Umbilical cord (tissue), 1 donor: ENCODE measurements at regions not wholly inside any gene's neighbourhood (a gene's known extent, or its start where the extent isn't known, plus 50 kb on each side); places are given as distances from the start of the nearest gene placed in this dataset.
A peak's percentile ranks its signal among the peaks of the same experiment; 100 is the strongest.

ENCODE experiments used
- DNase-seq: peaks from one replicate; pipeline ENCODE4 v3.0.0-alpha.2; 2015; ENCODE audit warnings: low spot score

DNA sequence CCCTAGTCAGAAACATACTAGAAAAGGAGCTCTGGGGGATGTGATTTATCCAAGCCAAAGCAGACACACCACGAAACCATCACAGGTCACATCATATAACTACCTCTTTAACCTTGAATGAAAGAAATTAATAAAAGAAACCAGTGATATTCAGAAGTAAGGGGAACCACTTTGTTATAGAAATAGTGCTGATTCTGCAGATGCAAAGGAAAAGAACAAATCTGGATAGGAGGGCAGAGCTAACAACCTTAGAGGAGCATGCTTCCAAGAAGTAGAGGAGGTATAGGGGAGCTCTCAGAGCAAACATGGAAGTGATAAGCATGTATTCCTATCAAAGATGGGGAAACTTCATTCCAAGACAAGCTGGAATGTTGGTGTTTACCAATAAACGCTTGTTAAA lies 117.0 kb upstream of the MDM1 start:
- no peak for DNase-seq

DNA sequence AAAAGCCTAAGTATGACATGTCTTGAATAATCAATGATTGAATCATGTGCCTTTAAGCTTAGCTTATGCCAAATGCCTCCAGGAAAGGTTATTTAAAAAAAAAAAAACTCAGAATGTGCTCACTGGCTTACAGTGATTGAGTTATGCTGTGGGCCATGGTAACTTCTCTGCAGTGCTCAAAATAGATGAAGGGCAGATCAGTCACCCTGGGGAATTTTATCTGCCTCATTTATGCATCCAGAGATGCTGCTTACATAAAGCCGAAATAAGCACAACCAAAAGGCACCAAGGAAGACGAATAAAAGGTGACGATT lies 118.7 kb upstream of the MDM1 start:
- DNase-seq, result no peak

DNA sequence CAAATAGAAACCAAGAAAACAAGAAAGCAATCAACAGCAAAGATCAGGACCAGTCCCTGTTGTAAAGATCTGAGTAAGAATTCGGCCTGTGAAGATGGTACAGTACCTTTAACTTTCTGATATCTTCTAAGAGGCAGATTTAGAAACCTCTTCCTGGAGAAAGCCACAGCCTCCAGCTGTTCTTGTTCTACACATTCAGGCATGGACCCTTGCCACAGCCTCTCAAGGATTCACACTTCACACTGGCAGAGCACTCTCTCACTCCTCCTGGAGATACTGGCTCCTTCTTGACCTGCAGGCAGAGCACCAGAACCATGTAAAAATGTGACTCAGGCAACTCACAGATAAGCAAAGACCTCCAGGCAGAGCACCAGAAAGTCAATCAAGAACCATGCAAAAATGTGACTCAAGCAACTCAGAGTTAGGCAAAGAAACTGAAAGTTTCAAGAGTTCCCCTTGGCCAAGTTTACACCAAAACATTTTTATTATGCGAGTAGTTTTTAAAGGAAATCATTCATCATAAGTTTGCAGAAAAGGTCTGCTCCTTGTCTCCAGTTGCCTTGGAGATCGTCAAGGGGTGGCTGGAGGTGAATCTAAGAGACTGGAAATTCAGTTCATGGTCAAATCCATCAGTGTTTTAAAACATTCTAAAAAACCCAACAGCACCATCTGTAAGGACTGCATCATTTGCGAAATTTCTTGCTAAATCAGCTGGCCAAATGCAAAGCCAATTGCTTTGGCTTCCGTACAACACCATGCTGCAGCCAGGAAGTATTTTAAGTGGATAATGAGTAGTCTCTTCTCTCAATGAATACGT lies 119.3 kb upstream of the MDM1 start:
- DNase-seq, result peak; percentile 82

DNA sequence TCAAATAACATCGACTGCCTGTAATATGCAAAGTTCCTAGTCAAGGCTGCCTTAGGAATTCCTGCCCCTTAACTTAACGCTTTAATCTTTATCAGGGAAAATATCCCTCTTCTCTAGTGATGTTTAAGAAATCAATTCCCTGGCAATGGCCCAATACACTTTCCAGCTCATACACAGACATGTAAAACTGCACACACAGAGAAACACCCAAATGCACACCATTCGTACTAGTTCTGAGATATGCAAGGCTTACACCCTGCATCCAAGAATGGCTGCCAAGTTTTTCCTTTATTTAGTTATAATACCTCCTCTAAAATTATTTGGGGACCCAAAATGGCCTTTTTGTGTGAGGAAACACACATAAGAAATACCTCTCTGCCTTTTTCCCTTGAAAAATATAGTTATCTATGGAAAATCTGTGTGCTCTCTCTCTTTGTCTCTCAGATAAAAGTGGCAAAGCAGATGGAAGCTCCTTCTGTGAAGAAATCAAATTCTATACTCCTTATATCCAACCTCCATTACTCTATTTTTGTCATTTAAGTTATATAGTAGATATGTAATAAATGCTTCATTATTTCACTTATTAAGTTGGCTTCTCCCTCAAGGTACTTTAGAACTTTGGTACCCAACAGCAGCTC lies 120.0 kb upstream of the MDM1 start:
- no peak for DNase-seq

DNA sequence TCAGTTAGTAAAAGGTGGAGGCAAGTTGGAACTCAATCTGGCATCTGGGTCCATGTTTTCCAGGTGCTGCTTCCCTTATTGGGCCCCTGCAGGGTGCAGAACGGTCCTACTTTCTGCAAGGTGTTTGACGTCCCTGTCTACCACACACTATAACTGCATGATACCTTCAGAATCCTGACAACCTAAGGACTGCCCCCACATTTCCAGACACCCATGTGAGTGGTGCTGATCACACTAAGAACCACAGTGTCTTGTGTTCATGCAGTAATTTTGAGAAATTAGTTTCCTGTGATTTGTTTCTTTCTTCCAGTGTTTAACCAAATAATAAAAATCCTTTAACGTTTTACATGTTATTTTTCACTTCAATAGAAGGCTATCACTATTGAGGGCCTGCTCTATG lies 121.1 kb upstream of the MDM1 start:
- DNase-seq, result no peak

DNA sequence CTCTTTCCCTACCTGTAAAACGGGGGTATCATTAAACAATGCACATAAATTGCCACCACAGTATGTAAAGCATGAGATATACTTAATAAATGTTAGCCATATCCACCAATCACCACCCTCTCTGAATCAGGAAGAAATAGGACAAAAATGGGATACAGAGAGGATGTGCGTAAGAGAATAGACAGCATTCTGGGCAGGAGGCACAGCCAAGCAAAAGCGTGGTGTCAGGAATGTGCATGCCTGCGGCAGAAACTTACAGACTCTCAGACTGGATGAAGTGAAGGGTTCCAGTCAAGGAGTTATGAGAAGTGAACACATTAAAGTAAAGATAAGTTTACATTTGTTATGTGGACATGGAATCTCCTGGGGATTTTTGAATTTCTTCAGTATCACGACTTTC lies 121.7 kb upstream of the MDM1 start:
- peak; percentile 83 for DNase-seq

DNA sequence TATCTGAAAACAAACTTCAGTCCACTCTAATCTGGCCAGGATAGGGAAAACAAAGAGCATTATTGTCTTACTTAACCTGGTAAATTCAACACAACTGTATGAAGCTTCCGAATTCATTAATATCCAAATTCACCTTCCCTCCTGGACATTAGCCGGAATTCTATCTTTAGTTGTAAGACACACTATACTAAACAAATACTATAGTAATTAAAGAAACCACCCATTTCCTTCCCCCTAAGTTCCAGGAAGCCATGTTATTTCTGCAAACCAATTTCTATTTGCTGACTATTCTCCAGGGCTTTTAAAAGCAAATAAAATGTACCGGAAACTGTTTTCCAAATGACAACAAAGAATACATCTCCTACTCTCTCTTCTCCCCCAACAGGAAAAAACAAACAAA lies 122.7 kb upstream of the MDM1 start:
- DNase-seq, result no peak

DNA sequence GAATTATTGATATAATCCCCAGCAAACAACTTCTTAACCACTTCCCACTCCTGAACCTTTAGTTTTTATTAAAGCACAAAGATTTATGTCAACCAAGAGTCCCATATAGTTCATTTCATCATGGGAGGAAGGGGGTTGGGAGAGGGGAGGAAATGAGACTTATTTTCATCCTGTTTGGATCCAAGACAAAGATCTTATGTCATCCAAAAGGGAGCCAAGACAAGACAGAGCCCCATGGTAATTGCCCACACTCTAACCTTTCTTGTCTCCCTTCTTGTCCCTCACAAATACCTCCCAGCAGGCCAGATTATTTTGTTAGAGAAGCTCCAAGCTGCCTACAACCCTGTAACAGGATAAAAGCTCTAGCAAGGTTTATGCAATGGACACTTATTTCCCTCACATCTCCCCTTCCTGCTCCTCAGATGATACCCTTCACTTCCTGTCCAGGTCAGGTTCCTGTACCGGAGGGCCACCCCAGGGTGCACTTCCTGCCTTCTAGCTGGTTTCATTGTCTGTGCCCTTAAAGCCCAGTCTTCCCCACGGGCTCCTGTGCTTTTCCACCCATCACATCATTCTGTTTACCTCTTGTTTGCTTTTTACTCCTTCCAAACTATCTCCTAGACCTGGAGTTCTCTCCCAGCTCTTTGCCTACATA lies 123.7 kb upstream of the MDM1 start:
- DNase-seq, result no peak

DNA sequence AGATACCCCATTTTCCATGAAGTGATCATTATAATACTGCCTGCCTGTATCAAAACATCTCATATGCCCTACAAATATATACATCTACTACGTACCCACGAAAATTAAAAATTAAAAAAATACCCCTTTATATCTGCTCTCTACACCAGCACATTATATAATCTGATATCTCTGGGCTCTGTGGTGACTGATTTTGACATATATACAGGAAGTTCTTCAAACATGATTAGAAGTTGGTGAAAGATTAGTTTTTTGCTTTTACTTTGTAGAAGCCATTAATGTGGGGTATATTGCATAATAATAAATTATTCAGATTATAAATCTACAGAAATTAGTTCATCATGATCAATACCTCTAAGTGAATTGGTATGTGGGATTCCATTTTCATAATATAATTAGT lies 126.7 kb upstream of the MDM1 start:
- DNase-seq, result no peak

DNA sequence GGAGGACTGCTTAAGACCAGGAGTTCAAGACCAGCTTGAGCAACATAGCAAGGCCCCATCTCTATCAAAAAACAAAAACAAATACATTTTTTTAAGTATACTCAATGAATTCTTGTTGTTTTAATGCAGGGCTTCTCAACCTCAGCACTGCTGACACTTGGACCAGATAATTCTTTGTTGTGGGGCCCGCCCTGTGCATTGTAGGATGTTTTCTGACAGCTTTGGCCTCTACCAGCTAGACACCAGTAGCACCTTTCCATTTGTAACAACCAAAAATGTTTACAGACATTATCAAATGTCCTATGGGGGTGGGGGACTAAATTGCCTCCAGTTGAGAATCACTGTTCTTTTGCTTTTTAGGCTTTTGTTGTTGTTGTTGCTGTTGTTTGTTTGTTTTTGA lies 128.1 kb upstream of the MDM1 start:
- no peak for DNase-seq

DNA sequence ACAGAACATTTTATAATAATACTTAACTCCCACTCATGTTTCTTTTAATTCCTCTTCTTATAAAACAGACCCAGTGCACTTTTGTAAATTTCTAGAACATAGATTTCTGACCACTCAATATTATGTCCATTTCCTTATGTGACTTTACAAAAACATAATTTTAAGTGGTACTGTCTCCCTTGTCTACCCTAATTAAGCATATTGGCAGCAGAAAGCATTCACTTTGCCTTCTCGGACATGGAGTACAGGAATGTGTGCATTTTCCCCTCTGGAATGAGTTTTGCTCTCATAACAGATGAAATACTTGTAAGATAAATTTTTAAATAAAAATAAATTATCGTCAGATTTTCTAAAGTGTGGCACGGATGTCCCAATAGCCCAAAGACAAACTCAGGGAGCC lies 129.5 kb upstream of the MDM1 start:
- no peak for DNase-seq

DNA sequence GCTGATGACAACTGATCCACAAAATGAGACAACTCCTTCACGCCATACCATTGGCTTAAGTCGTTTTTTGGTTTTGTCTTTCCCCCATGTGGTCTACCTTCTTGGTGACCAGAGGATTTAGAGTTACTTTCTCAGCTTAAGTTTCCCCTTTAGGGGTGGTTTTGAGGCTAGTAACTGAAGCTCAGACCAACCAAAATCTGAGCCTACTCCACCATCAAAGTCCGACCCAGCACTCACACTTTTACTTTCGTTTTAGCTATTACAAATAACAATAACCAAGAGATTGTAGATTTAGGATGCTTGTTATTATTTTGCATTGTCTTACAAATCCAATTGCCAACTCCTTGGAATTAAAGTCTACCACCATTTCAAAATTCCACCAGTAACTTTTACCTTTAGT lies 130.6 kb upstream of the MDM1 start:
- DNase-seq, result no peak

DNA sequence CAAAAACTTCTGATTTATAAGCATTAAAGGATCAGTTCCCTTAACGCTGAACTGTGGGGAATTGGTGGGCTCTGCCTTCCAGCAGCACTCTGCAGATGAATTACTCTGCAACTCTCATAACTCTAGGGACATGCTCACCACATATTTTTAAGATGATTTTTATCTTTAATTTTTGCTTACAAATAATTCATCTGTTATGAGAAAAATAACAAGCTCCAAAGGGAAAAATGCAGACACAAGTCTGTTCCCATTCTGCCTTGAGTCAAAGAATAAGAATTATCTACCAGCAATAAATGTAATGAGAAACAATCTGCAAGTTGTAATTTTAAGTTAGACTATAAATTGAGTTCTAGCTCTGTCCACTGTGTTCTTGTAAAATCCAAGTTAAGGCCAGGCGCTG lies 133.1 kb upstream of the MDM1 start:
- DNase-seq, result peak; percentile 80

DNA sequence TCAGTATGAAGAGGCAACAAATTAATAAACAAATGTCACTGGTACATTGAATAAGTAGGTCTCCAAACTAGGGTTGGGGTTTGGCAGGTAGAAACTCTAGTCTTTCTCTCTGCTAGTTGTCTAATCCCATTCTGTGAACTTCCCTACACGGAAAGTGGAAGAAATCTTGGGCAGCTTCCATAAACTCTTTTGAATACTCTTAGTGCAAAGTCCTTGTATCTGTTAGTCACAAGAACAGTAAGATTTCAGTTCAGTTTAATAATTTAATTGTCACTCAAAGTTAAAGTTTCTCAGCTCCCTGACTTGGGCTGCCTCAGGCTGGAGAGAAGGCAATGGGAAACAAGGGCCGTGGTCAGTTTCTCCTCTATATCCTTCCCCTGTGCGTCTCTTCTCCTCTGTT lies 135.4 kb upstream of the MDM1 start:
- DNase-seq, result no peak

DNA sequence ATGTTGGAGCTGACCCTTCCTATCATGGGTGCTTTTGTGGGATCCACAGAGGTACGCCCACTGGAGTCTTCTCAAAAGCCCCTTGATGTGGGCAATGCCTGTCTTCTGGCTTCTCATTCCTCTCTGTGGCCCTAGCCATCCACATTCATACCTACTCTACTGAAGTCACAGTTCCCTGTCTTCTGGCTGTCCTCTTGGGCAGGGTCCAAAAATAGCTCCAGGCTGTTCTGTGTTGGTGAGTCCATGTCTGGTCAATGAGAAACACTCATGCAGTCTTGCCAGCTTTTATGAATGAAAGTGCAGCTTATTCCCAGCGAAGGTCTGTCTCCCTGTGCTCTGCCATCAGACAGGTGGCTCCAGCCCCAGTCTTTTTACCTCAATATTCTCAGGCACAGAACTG lies 135.9 kb upstream of the MDM1 start:
- DNase-seq, result no peak

DNA sequence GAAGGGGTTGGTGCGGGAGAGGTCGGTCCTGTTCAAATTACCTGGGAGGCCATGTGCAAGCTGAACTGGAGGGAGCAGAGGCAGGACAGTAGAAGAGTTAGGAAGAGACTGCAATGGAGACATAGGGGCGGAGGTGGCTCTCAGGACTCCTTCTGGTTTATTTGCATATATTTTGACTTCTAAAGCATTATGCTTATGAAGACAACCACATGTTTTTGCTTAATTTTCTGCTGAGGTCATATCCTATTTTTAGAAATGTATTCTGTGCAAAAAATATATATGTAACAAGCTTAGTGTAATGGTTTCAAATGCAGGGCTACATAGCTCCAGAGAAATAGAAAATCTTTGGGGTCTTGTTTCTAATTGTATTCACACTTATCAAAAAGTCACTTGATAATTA lies 137.0 kb upstream of the MDM1 start:
- DNase-seq, result peak; percentile 54

DNA sequence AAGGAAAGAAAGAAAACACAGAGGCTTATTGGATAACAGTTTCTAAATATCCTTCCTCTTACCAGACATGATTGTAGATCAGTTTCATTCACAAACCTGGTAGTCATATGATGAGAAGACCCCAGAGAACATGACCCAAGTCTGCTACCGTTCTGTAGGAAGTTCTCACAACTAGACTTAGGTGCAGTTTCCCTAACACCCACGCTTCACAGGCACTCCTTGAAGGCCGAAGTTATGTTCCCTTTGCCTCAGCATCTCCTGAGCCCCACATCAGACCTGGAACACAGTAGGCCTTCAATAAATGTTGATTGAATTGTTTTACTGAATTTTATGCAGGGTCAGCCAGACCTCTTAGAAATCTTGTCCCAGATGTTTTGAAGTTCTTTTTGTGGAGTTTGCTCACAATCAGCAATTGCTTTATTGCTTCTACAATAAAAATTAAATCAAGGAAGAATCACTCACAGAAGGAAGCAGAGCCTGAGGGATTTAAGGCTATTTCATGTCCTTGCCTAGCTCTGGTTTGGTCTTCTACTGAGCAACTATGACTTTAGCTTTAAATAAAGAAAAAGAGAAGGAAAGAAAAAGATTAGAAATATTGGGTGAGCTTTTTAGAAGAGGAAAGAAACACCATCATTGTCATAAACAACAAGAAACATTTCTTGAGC lies 138.6 kb upstream of the MDM1 start:
- DNase-seq, result no peak

DNA sequence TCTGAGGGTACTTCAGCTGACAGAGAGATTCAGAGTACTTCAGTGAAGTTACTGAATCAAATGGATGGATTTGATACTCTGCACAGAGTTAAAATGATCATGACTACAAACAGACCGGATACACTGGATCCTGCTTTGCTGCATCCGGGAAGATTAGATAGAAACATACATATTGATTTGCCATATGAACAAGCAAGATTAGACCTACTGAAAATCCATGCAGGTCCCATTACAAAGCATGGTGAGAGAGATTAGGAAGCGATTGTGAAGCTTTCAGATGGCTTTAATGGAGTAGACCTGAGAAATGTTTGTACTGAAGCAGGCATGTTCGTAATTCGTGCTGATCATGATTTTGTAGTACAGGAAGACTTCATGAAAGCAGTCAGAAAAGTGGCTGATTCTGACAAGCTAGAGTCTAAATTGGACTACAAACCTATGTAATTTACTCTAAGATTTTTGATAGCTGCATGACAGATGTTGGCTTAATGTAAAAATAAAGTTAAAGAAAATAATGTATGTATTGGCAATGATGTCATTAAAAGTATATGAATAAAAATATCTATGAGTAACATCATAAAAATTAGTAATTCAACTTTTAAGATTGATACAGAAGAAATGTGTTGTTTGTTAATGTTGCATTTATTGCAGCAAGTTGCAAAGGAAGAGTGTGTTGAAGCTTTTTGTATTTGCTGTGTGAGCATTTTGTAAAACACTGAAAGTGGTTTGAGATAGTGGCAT lies 136.1 kb upstream of the RAP1B start:
- no peak for DNase-seq

DNA sequence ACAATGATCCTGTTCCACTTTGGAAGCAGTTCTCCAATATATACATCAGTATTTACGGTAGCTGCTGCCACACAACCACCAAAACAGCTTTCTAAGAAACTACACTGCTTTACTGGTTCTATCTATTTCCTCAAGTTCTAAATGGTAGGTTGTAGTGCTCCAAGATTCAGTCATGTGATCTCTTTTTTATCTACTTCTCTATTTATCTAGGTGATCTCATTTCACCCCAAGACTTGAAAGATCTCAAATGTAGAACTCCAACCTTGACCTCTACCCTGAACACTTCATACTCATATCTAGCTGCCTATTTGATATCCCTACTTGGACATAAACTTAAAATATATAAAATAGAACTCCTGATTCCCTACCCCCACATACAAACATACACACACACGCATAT lies 133.9 kb upstream of the RAP1B start:
- no peak for DNase-seq

DNA sequence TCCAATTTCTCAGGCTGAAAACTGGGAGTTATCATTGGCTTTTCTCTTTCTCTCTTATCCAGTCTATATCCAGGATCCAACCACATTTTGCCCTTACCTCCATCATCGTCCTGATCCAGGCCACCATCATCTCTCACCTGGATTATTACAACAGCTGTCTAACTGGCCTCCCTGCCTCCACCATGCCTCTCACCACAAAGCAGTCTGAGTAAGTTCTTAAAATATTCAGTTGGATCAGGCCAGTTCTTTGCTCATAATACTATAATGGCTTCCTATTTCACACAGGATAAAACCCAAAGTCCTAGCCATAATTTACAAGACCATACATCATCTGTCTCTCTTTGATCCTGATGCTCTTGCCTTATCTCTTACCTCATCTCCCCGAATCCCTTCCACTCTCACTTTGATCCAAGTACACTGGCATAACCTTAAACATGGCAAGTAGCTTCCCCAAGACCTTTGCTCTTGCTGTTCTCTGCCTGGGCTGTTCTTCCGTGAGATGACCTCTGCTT lies 133.4 kb upstream of the RAP1B start:
- DNase-seq, result peak; percentile 58

DNA sequence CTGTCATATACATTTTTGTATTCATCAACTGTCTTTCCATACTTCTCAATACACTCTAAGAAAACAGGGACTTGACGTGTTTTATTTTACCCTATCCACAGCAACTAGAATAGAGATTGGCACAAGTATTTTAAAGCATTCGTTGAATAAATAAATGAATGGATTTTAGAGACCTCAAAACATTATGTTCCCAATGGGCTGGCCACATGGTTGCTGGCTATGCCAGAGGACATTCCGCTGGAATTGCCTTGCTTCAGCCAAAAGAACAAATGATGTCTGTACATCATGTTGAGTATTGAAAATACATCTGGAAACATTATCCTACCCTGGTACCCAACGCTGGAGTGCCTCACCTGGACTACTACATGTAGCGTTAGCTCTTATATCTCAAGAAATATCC lies 132.8 kb upstream of the RAP1B start:
- no peak for DNase-seq
